HPDE6-E6E7 (cell line): ENCODE measurements at regions not wholly inside any gene's neighbourhood (a gene's known extent, or its start where the extent isn't known, plus 50 kb on each side); places are given as distances from the start of the nearest gene placed in this dataset.
"Not testable (repeated sequence)": the region's sequence is repeated elsewhere in the genome, so short reads cannot be mapped to it uniquely, and the experiment has no call there.

ENCODE experiments used
- DNase-seq: peaks from one replicate; pipeline ENCODE4 v3.0.0; 2011; ENCODE audit warnings: missing footprints; ENCODE audit errors: extremely low spot score

GRCh38 chr7:51620706-51621105 is 304.1 kb upstream of the COBL start:
- DNase-seq = no peak

GRCh38 chr7:51619880-51620279 is 303.3 kb upstream of the COBL start:
- no peak for DNase-seq

GRCh38 chr7:51617686-51618085 is 301.1 kb upstream of the COBL start:
- DNase-seq = no peak

- no peak for DNase-seq
Observed at GRCh38 chr7:51613911-51614357, 297.3 kb upstream of the COBL start.

DNA sequence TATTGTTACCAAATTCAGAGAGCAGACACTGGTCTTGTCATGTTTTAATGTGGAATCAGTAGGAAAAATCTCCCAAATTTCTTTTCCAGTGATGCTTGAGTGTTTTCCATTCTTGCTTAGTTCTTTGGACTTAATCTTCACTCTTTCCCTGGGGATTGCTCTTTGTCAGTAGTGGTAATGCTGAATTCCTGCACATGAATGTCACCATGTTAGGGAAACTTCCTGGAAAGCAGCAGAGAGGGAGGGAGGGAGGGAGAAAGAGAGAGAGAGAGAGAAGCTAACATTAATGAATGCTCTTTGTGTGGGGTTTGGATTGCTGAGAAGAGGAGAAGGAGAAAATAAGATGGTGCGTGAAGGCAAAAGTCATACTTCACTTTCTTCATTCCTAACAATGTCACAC is 295.3 kb upstream of the COBL start:
- no peak for DNase-seq

DNA sequence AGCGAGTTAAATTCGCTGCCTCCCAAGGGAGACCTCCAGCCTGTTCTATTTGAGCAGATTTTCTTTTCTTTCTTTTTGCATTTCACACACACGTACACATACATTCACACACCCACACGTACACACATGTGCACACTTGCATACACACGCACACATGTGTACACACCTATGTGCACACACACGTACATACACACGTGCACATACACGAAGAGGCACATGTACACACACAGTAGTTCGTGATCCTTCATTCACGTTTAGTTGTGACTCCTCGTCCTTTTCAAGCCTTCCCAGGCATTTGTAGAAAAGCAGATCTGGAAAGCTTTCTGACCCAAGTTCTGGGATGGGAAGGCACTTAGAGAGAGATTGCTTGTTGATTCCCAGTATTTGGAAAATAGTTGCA is 290.8 kb upstream of the COBL start:
- no peak for DNase-seq

- no peak for DNase-seq
Observed at GRCh38 chr7:51606601-51607154, 290.1 kb upstream of the COBL start.

DNA sequence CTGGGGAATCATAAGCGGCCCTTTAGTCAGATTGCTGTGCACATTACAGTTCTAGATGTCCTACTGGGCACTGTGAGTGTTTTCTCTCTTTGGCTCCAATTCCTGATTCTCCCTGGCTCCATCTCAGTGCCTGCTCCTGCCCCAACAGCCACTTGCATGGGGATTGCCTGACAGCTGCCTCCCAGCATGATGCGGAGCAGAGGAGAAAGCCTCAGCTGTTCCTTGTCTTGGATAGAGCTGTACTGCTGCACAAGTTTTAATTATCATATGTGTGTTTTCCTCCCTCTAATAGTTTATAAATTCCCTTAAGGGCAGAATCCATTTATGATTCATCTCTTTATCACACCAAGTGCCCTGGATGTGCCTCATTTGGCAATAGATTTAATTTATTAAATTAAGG is 285.8 kb upstream of the COBL start:
- no peak for DNase-seq

DNA sequence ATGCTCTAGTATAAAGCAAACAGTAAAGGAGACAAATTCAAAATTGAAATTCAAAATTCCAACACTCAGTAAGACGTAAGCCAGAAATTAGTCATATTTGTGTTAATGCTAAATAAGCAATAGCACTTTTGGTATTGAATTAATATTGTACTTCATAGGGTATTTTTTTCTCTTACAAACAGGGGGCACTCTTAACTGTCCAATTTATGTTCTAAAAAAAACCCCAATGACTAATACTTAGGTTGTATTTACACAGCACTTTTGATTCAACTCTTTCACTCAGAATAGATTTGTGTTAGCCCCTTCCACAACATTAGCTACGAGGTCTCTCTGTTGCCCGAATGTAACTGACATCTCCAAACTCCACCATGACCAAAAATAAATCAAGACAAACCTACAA is 284.9 kb upstream of the COBL start:
- DNase-seq = no peak

- not testable (repeated sequence) for DNase-seq
Observed at GRCh38 chr7:51599935-51600334, 283.3 kb upstream of the COBL start.

DNA sequence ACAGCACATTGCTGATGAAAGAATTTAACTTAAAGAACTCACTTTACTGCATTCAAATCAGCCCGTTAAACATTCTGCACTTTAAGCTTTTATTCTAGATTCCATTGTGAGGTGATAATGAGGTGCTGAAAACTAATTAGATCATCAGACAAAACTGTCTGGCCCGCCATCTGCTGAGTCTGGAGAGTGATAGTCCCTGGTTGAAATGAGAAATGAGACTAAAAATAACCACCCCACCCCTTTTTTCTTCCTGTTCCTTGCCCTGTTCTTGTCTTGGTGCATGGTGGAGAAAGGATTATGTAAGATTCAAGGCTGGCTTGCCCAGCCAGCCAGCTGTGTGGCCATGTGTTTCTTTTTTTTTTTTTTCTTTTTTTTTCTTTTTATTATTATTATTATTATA is 277.0 kb upstream of the COBL start:
- DNase-seq = no peak

- no peak for DNase-seq
Observed at GRCh38 chr7:51592842-51593599, 276.4 kb upstream of the COBL start.

DNA sequence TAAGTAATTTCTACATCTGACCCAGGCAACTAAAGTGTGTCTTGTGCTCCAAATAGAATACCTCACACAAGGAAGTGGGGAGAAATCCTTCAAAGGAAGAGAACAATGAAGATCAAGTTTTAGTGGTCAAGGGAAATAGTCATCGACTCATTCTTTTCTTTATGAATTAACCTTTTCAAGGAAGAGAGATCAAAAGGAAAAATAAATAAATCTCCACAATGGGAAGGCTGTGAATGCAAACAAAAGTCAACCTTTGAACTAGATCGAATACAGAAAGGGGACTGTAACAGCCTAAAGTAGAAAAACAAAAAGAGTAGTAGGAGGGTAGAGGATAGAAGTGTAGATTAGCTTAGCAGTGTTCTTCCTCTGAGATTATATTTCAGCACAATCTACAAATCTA is 274.6 kb upstream of the COBL start:
- DNase-seq = no peak

- DNase-seq = no peak
Observed at GRCh38 chr7:51590746-51591145, 274.1 kb upstream of the COBL start.

- no peak for DNase-seq
Observed at GRCh38 chr7:51589111-51589510, 272.5 kb upstream of the COBL start.

DNA sequence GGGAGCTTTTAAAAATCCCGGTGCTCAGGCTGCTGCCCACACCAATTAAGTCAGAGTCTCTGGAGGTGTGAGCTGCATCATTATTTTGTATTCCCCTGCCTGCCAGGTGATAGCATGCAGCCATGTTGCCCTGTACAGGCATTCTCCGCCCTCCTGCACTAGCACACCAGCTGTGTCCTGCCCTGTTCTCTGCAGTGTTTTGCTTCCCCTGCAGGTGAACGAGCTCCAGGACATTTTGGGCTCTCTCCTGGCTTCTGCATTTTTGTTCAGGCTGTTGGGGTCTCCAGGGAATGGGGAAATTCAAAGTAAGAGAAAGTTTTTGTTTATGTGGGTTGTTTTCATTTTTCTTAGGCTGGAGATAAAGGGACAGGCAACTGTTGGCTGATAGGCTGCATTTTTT is 271.0 kb upstream of the COBL start:
- no peak for DNase-seq

DNA sequence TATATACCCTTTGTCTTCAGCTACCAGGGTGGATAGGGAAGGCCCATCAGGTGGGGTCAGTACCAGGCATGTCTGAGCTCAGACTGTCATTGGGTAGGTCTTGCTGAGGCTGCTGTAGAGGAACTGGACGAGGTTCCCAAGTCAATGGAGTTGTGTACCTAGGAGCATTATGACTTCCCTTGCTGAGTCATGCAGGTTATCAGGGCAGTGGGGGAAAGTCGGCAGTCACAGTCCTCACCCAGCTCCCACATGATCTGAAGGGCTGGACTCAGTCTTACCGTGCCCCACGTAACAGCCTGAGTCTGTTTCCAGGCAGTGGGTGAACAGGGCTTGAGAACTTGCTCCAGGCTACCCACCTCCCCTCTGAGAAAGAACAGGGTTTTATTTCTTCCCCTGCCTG is 260.8 kb upstream of the COBL start:
- no peak for DNase-seq

- DNase-seq = no peak
Observed at GRCh38 chr7:51569581-51569980, 253.0 kb upstream of the COBL start.

GRCh38 chr7:51569176-51569575 is 252.6 kb upstream of the COBL start:
- DNase-seq = no peak

DNA sequence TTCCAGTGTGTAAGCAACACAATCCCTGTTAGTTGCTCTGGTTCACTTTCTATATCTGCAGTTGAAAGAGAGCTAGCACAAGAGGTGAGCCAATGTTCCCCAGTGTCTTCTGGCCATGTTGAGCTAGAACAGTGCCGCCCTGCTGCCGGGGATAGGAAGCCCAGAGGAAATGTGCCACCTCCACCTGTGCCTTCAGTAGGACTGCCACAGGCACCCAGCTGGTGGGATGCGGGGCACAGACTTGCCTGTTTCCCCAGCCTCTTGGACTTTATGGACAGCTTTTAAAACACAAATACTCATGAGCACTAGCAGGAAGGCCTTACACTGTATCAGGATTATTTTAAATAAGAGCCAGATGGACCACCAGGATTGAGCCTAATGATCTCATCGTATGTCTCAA is 234.5 kb upstream of the COBL start:
- DNase-seq = no peak

GRCh38 chr7:51545131-51545530 is 228.5 kb upstream of the COBL start:
- DNase-seq = no peak

- DNase-seq = no peak
Observed at GRCh38 chr7:51543801-51544553, 227.4 kb upstream of the COBL start.

DNA sequence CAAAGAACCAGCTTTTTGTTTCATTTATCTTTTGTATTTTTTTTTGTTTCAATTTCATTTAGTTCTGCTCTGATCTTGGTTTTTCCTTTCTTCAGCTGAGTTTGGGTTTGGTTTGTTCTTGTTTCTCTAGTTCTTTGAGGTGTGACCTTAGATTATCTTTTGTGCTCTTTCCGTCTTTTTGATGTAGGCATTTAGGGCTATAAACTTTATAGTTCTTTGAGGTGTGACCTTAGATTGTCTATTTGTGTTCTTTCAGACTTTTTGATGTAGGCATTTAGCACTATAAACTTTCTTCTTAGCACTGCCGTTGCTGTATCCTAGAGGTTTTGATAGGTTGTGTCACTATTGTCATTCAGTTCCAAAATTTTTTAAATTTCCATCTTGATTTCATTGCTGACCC is 224.3 kb upstream of the COBL start:
- not testable (repeated sequence) for DNase-seq
